Smooth muscle cell (in vitro differentiated cells): ENCODE measurements at regions not wholly inside any gene's neighbourhood (a gene's known extent, or its start where the extent isn't known, plus 50 kb on each side); places are given as distances from the start of the nearest gene placed in this dataset.

ENCODE experiments used
- DNase-seq: peaks from one replicate; lab custom pipeline; 2025; ENCODE audit not compliant: unreplicated experiment; lab: John Stamatoyannopoulos, UW
- H2AFZ ChIP-seq: fragments of 200-600 bp; sonication (generic); 2 replicates; pipeline ENCODE4 v1.6.0; 2016; ENCODE audit warnings: antibody characterized with exemption, low read depth, mild to moderate bottlenecking
- H3F3A ChIP-seq: fragments of 200-600 bp; sonication (generic); 2 replicates; pipeline ENCODE4 v1.6.0; 2017; ENCODE audit warnings: antibody characterized with exemption, low read depth
- H3K27ac ChIP-seq: fragments of 200-600 bp; sonication (generic); 2 replicates; pipeline ENCODE4 v1.5.1; 2016; ENCODE audit warnings: low read depth, mild to moderate bottlenecking
- H3K27me3 ChIP-seq: fragments of 200-600 bp; sonication (generic); 2 replicates; pipeline ENCODE4 v1.6.1; 2016; ENCODE audit warnings: low read depth, mild to moderate bottlenecking
- H3K36me3 ChIP-seq: fragments of 200-600 bp; sonication (generic); 2 replicates; pipeline ENCODE4 v1.5.1; 2016; ENCODE audit warnings: low read depth
- H3K4me1 ChIP-seq: fragments of 200-600 bp; sonication (generic); 2 replicates; pipeline ENCODE4 v1.5.1; 2016; ENCODE audit warnings: low read depth
- H3K4me2 ChIP-seq: fragments of 200-600 bp; sonication (generic); 2 replicates; pipeline ENCODE4 v1.6.0; 2016; ENCODE audit warnings: mild to moderate bottlenecking
- H3K4me3 ChIP-seq: fragments of 200-600 bp; sonication (generic); 2 replicates; pipeline ENCODE4 v1.5.1; 2016; ENCODE audit warnings: mild to moderate bottlenecking
- H3K79me2 ChIP-seq: fragments of 200-600 bp; sonication (generic); 2 replicates; pipeline ENCODE4 v1.6.0; 2016; ENCODE audit warnings: low read depth, mild to moderate bottlenecking
- H3K9ac ChIP-seq: fragments of 200-600 bp; sonication (generic); 2 replicates; pipeline ENCODE4 v1.6.0; 2016; ENCODE audit warnings: low read depth
- H3K9me3 ChIP-seq: fragments of 200-600 bp; sonication (generic); replicated peaks from 2 replicates; pipeline ENCODE4 v1.5.1; 2016; ENCODE audit warnings: low read depth
- H4K20me1 ChIP-seq: fragments of 200-600 bp; sonication (generic); 2 replicates; pipeline ENCODE4 v1.6.0; 2016; ENCODE audit warnings: low read depth
- WGBS: methylation state at CpG from one replicate; pipeline ENCODE4 v1.1.7; 2016; ENCODE audit warnings: low lambda C conversion rate; 5-methylcytosine and 5-hydroxymethylcytosine counted together
- TF ChIP-seq, protein P1 (sequence below): fragments of 200-600 bp; sonication (generic); IDR thresholded peaks from 2 replicates; pipeline ENCODE4 v1.5.1; 2017; ENCODE audit warnings: borderline replicate concordance, mild to moderate bottlenecking, antibody characterized with exemption; ENCODE audit not compliant: insufficient read depth, poor library complexity, severe bottlenecking

DNA sequence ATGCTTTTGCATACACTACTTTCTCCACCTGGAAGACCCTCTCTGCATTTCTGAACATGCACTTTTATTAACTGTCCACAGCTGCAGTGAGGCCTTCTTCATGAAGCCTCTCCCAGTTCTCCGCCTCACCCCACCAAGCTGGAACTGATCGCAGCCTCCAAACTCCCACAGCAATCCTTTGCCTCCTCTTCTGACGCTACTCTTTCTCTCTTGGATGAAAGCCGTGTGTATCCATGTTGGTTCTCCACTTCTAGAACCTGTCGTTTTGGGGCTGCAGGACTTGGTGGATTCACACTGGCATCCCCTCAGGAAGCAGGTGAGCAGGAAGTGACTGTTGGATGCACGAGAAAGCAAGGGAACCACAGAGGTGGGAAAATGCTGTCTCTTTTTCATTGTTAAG lies 288.6 kb downstream of the MYCN start:
- Histone ChIP-seq H3K4me1 (peaks cover 16% of the 10 kb centered on the region), H3K79me2 (no peaks in the 10 kb centered on the region), H4K20me1 (no peaks in the 10 kb centered on the region), H3K27ac (no peak overlapping the region), H3K36me3 (no peaks in the 10 kb centered on the region), H3K27me3 (no peaks in the 10 kb centered on the region), H3K4me2 (no peak overlapping the region), H3K9me3 (no peaks in the 10 kb centered on the region), H3K4me3 (no peak overlapping the region), H2AFZ (no peak overlapping the region), H3F3A (no peaks in the 10 kb centered on the region), H3K9ac (no peak overlapping the region)
- TF ChIP-seq, protein P1, sequence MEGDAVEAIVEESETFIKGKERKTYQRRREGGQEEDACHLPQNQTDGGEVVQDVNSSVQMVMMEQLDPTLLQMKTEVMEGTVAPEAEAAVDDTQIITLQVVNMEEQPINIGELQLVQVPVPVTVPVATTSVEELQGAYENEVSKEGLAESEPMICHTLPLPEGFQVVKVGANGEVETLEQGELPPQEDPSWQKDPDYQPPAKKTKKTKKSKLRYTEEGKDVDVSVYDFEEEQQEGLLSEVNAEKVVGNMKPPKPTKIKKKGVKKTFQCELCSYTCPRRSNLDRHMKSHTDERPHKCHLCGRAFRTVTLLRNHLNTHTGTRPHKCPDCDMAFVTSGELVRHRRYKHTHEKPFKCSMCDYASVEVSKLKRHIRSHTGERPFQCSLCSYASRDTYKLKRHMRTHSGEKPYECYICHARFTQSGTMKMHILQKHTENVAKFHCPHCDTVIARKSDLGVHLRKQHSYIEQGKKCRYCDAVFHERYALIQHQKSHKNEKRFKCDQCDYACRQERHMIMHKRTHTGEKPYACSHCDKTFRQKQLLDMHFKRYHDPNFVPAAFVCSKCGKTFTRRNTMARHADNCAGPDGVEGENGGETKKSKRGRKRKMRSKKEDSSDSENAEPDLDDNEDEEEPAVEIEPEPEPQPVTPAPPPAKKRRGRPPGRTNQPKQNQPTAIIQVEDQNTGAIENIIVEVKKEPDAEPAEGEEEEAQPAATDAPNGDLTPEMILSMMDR = no peak
- 85% methylated on average over 6 of the region's 6 CpGs for WGBS
- DNase-seq = no peak

GRCh38 chr2:16228471-16228870 lies 288.1 kb downstream of the MYCN start:
- H3K4me2 ChIP-seq = no peak overlapping the region
- H3K27ac ChIP-seq = no peak overlapping the region
- H3K4me3 ChIP-seq = no peak overlapping the region
- TF ChIP-seq, protein P1 = no peak
- no peaks in the 10 kb centered on the region for H3F3A ChIP-seq
- no peak overlapping the region for H2AFZ ChIP-seq
- no peaks in the 10 kb centered on the region for H4K20me1 ChIP-seq
- no peak overlapping the region for H3K9ac ChIP-seq
- H3K27me3 ChIP-seq = no peaks in the 10 kb centered on the region
- H3K79me2 ChIP-seq = no peaks in the 10 kb centered on the region
- H3K9me3 ChIP-seq = no peaks in the 10 kb centered on the region
- no peaks in the 10 kb centered on the region for H3K36me3 ChIP-seq
- WGBS = 85% methylated on average over 7 of the region's 7 CpGs
- H3K4me1 ChIP-seq = peaks cover 21% of the 10 kb centered on the region
- DNase-seq = no peak

DNA sequence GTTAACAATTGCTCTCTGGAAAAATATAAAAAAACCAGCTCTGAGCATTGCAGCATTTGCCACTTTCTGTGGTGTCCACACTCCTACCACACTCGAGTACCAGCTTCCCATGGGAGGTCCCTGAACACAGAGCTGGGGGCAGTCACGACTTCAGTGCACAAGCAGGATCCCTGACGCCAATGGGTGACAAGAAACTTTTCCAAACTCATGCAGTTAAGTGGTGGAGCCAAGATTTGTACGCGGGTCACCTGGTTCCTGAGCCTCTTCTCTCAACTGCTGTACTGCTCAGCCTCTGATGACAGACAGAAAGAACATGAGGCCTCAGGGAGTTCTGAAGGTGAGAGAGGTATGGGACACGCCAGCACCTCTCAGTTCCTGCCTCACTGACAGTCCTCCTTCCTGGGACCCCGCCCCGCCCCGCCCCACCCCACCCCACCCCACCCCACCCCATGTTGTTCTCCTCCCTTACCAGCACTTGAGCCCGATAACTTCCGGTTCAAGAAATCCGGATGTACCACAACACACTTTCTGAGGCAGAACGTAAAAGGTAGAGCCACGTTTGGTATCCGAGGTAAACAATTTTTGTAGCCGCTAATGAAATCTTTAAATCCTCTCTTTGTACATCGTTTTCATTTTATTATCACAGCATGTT lies 287.6 kb downstream of the MYCN start:
- Histone ChIP-seq H3F3A (no peaks in the 10 kb centered on the region), H3K4me1 (peaks cover 25% of the 10 kb centered on the region), H2AFZ (no peak overlapping the region), H3K27ac (no peak overlapping the region), H3K4me3 (no peak overlapping the region), H4K20me1 (no peaks in the 10 kb centered on the region), H3K9ac (no peak overlapping the region), H3K36me3 (no peaks in the 10 kb centered on the region), H3K4me2 (no peak overlapping the region), H3K79me2 (no peaks in the 10 kb centered on the region), H3K27me3 (no peaks in the 10 kb centered on the region), H3K9me3 (no peaks in the 10 kb centered on the region)
- WGBS = 85% methylated on average over 13 of the region's 17 CpGs
- no peak for DNase-seq
- TF ChIP-seq, protein P1 = no peak
